Duodenal mucosa (tissue), 2 donors: ENCODE measurements at regions not wholly inside any gene's neighbourhood (a gene's known extent, or its start where the extent isn't known, plus 50 kb on each side); places are given as distances from the start of the nearest gene placed in this dataset.

Experiments
- H3K27ac ChIP-seq: one replicate; pipeline ENCODE4 v1.7.0; 2013; ENCODE audit warnings: low read depth, low read length
- H3K27me3 ChIP-seq, 2 donors: one replicate each; pipeline ENCODE4 v1.7.0; 2013; ENCODE audit warnings: low read length in 2 of 2, control low read depth in 1 of 2; ENCODE audit not compliant: insufficient read depth in 2 of 2, control insufficient read depth in 1 of 2
- H3K36me3 ChIP-seq, 2 donors: one replicate each; pipeline ENCODE4 v1.7.0; 2013; ENCODE audit warnings: low read length in 2 of 2, control low read depth in 1 of 2; ENCODE audit not compliant: insufficient read depth in 2 of 2, control insufficient read depth in 1 of 2
- H3K4me1 ChIP-seq, 2 donors: one replicate each; pipeline ENCODE4 v1.7.0; 2013; ENCODE audit warnings: low read length in 2 of 2, control low read depth in 1 of 2; ENCODE audit not compliant: insufficient read depth in 2 of 2, control insufficient read depth in 1 of 2
- H3K4me3 ChIP-seq, 2 donors: one replicate each; pipeline ENCODE4 v1.7.0; 2013; ENCODE audit warnings: low read length in 2 of 2, low read depth in 1 of 2
- H3K9ac ChIP-seq, 2 donors: one replicate each; pipeline ENCODE4 v1.7.0; 2013; ENCODE audit warnings: low read length in 2 of 2, low read depth in 1 of 2
- H3K9me3 ChIP-seq, 2 donors: one replicate each; pipeline ENCODE4 v1.7.0; 2013; ENCODE audit warnings: low read length in 2 of 2, control low read depth in 1 of 2; ENCODE audit not compliant: control insufficient read depth in 1 of 2

- Histone ChIP-seq H3K36me3 (no peaks in the 10 kb centered on the region), H3K4me3 (no peak overlapping the region), H3K9me3 (no peaks in the 10 kb centered on the region), H3K27me3 (peaks cover 0 to 3% of the 10 kb centered on the region in 2 donors), H3K27ac (no peak overlapping the region), H3K9ac (no peak overlapping the region), H3K4me1 (peaks cover 5 to 6% of the 10 kb centered on the region in 2 donors)
Observed at GRCh38 chr11:45337583-45338360, 51.6 kb upstream of the SYT13 start.

- Histone ChIP-seq H3K27me3 (no peaks in the 10 kb centered on the region), H3K4me1 (peaks cover 5 to 8% of the 10 kb centered on the region in 2 donors), H3K36me3 (no peaks in the 10 kb centered on the region), H3K27ac (no peak overlapping the region), H3K4me3 (no peak overlapping the region), H3K9ac (no peak overlapping the region), H3K9me3 (no peaks in the 10 kb centered on the region)
Observed at GRCh38 chr11:45336136-45336535, 50.0 kb upstream of the SYT13 start.
